H1 (cell line): ENCODE measurements at regions not wholly inside any gene's neighbourhood (a gene's known extent, or its start where the extent isn't known, plus 50 kb on each side); places are given as distances from the start of the nearest gene placed in this dataset.
A peak's percentile ranks its signal among the peaks of the same experiment; 100 is the strongest.

ENCODE experiments used
- CTCF ChIA-PET: fragments of 300-600 bp; sonication (Branson Sonifier 250); formaldehyde crosslinking; loops from one replicate; lab custom pipeline; 2021; ENCODE audit not compliant: partially characterized antibody; lab: Charles Lee
- POLR2A ChIA-PET: fragments of 300-600 bp; sonication (Branson Sonifier 250); formaldehyde crosslinking; loops from one replicate; lab custom pipeline; 2021; ENCODE audit warnings: inconsistent platforms; ENCODE audit not compliant: partially characterized antibody; lab: Charles Lee
- DNase-seq, 2 experiments: peaks; one replicate each; pipeline versions ENCODE4 v3.0.0 to v3.0.0-alpha.2; 2010 to 2022; ENCODE audit warnings: low spot score in 2 of 2, low read depth in 1 of 2, mixed read lengths in 1 of 2
- FAIRE-seq: peaks from 2 replicates; lab custom pipeline; 2011; peaks lifted over from hg19 to GRCh38; lab: Jason Lieb, UNC
- H2AFZ ChIP-seq: 2 replicates; pipeline ENCODE4 v1.8.1; 2012; ENCODE audit warnings: low read length, inconsistent platforms
- H2AK5ac ChIP-seq: 2 replicates; pipeline ENCODE4 v1.6.1; 2013; ENCODE audit warnings: low read depth, low read length
- H2BK120ac ChIP-seq: replicated peaks from 2 replicates; pipeline ENCODE3; 2013; ENCODE audit warnings: low read depth, low read length, inconsistent platforms
- H2BK12ac ChIP-seq: 2 replicates; pipeline ENCODE4 v1.6.1; 2013; ENCODE audit warnings: low read depth, low read length
- H2BK15ac ChIP-seq: 2 replicates; pipeline ENCODE4 v1.6.1; 2013; ENCODE audit warnings: low read length
- H2BK20ac ChIP-seq: 2 replicates; pipeline ENCODE4 v1.6.1; 2013; ENCODE audit warnings: low read length
- H2BK5ac ChIP-seq: 2 replicates; pipeline ENCODE4 v1.6.1; 2013; ENCODE audit warnings: low read depth, low read length
- H3K14ac ChIP-seq: 2 replicates; pipeline ENCODE4 v1.6.1; 2013; ENCODE audit warnings: inconsistent platforms; ENCODE audit not compliant: insufficient read length
- H3K18ac ChIP-seq: 2 replicates; pipeline ENCODE4 v1.6.1; 2013; ENCODE audit warnings: low read length; ENCODE audit errors: extremely low read depth
- H3K23ac ChIP-seq: 2 replicates; pipeline ENCODE4 v1.6.1; 2013; ENCODE audit warnings: inconsistent platforms; ENCODE audit not compliant: insufficient read length
- H3K23me2 ChIP-seq: 2 replicates; pipeline ENCODE4 v1.6.1; 2013; ENCODE audit warnings: low read depth, low read length
- H3K27ac ChIP-seq: 2 replicates; pipeline ENCODE4 v1.6.1; 2011; ENCODE audit warnings: low read depth, low read length, inconsistent platforms
- H3K27me3 ChIP-seq, 4 experiments: replicated peaks in 1 of 4; 1 replicate in 1 of 4; 2 replicates in 3 of 4; pipeline versions ENCODE4 v1.6.1 to v1.8.1; 2011 to 2013; ENCODE audit warnings: low read length in 3 of 4, mild to moderate bottlenecking in 3 of 4, inconsistent platforms in 2 of 4, mixed read lengths in 2 of 4, moderate library complexity in 1 of 4; ENCODE audit not compliant: control insufficient read depth in 3 of 4, insufficient read depth in 3 of 4; ENCODE audit errors: extremely low read depth in 1 of 4
- H3K36me3 ChIP-seq, 4 experiments: 2 replicates each; pipeline versions ENCODE4 v1.6.1 to v1.8.1; 2011 to 2013; ENCODE audit warnings: mild to moderate bottlenecking in 4 of 4, low read length in 3 of 4, moderate library complexity in 2 of 4, control low read depth in 1 of 4, inconsistent platforms in 1 of 4; ENCODE audit not compliant: insufficient read depth in 4 of 4, control insufficient read depth in 2 of 4
- H3K4ac ChIP-seq: replicated peaks from 2 replicates; pipeline ENCODE3; 2013; ENCODE audit warnings: low read length, low read depth, mixed read lengths, inconsistent platforms; ENCODE audit not compliant: insufficient read length
- H3K4me1 ChIP-seq, 4 experiments: replicated peaks in 1 of 4; 1 replicate in 1 of 4; 2 replicates in 3 of 4; pipeline versions ENCODE4 v1.6.1 to v1.8.1; 2011 to 2013; ENCODE audit warnings: low read length in 3 of 4, inconsistent platforms in 2 of 4, mixed read lengths in 1 of 4; ENCODE audit not compliant: insufficient read depth in 4 of 4, control insufficient read depth in 3 of 4
- H3K4me2 ChIP-seq, 2 experiments: 2 replicates each; pipeline versions ENCODE4 v1.6.1 to v1.8.1; 2011 to 2013; ENCODE audit warnings: low read depth in 2 of 2, low read length in 2 of 2, control low read depth in 1 of 2, inconsistent platforms in 1 of 2, mild to moderate bottlenecking in 1 of 2; ENCODE audit not compliant: insufficient read depth in 1 of 2
- H3K4me3 ChIP-seq, 4 experiments: fragments of 200-600, 300-600 bp in 1 of 4; sonication (generic), shearing (Covaris generic), sonication (Bioruptor Twin) in 1 of 4; 2 replicates each; pipeline versions ENCODE4 v1.5.1 to v1.8.1; 2011 to 2016; ENCODE audit warnings: low read length in 4 of 4, low read depth in 3 of 4, control low read depth in 2 of 4, inconsistent platforms in 2 of 4, mild to moderate bottlenecking in 2 of 4, mixed read lengths in 1 of 4, moderate library complexity in 1 of 4; ENCODE audit not compliant: insufficient read depth in 2 of 4; ENCODE audit errors: extremely low read depth in 1 of 4
- H3K56ac ChIP-seq: replicated peaks from 2 replicates; pipeline ENCODE3; 2013; ENCODE audit warnings: low read depth, mild to moderate bottlenecking, mixed read lengths, low read length, inconsistent platforms; ENCODE audit not compliant: insufficient read length
- H3K79me1 ChIP-seq: 2 replicates; pipeline ENCODE4 v1.6.1; 2013; ENCODE audit warnings: low read depth, low read length, control low read depth
- H3K79me2 ChIP-seq, 2 experiments: 2 replicates each; pipeline versions ENCODE4 v1.6.1 to v1.8.1; 2012 to 2013; ENCODE audit warnings: low read length in 2 of 2, mild to moderate bottlenecking in 2 of 2, inconsistent platforms in 1 of 2; ENCODE audit not compliant: insufficient read depth in 2 of 2, control insufficient read depth in 1 of 2
- H3K9ac ChIP-seq, 4 experiments: replicated peaks in 1 of 4; 1 replicate in 1 of 4; 2 replicates in 3 of 4; pipeline versions ENCODE4 v1.6.1 to v1.8.1; 2011 to 2013; ENCODE audit warnings: low read depth in 3 of 4, low read length in 3 of 4, control low read depth in 2 of 4, mild to moderate bottlenecking in 2 of 4, moderate library complexity in 2 of 4, inconsistent platforms in 1 of 4; ENCODE audit errors: extremely low read depth in 1 of 4
- H3K9me3 ChIP-seq, 2 experiments: 2 replicates each; pipeline versions ENCODE4 v1.6.1 to v1.8.1; 2012 to 2013; ENCODE audit warnings: mild to moderate bottlenecking in 2 of 2, moderate library complexity in 2 of 2, control low read depth in 1 of 2, inconsistent platforms in 1 of 2, low read depth in 1 of 2, low read length in 1 of 2, mixed read lengths in 1 of 2; ENCODE audit not compliant: insufficient read depth in 2 of 2
- H4K20me1 ChIP-seq, 2 experiments: replicated peaks in 1 of 2; 2 replicates each; pipeline versions ENCODE3 to v1.8.1; 2011 to 2013; ENCODE audit warnings: inconsistent platforms in 2 of 2, low read length in 2 of 2, mild to moderate bottlenecking in 1 of 2; ENCODE audit not compliant: insufficient read depth in 2 of 2, control insufficient read depth in 1 of 2
- H4K5ac ChIP-seq: 2 replicates; pipeline ENCODE4 v1.6.1; 2013; ENCODE audit warnings: low read length, low read depth, mixed read lengths, inconsistent platforms; ENCODE audit not compliant: insufficient read length
- H4K8ac ChIP-seq: 2 replicates; pipeline ENCODE4 v1.8.0; 2013; ENCODE audit warnings: mild to moderate bottlenecking, moderate library complexity, low read length, inconsistent platforms; ENCODE audit not compliant: insufficient read depth; ENCODE audit errors: extremely low read depth
- H4K91ac ChIP-seq: replicated peaks from 2 replicates; pipeline ENCODE3; 2013; ENCODE audit warnings: low read length, mixed read lengths, inconsistent platforms; ENCODE audit not compliant: insufficient read length
- KDM4A ChIP-seq: IDR thresholded peaks from one replicate; pipeline ENCODE4 v1.7.1; 2012; ENCODE audit warnings: low read depth, mild to moderate bottlenecking, moderate library complexity, low read length, inconsistent platforms; ENCODE audit not compliant: severe bottlenecking
- RNF2 ChIP-seq: fragments of 200-900, 300-1000 bp; sonication (generic); IDR thresholded peaks from 2 replicates; pipeline ENCODE4 v1.7.1; 2016; ENCODE audit warnings: borderline replicate concordance, low read depth, mild to moderate bottlenecking, antibody characterized with exemption, low read length; ENCODE audit not compliant: poor library complexity, severe bottlenecking; ENCODE audit errors: missing control alignments
- WGBS, 2 experiments: shearing (Covaris generic) in 1 of 2; methylation state at CpG; one replicate each; pipeline versions ENCODE4 v1.1.6 to v1.1.7; 2013 to 2015; ENCODE audit warnings: low lambda C conversion rate in 2 of 2, mixed read lengths in 2 of 2, inconsistent platforms in 1 of 2, low coverage in 1 of 2, missing lambda C conversion rate in 1 of 2; ENCODE audit not compliant: insufficient replicate concordance in 2 of 2, insufficient coverage in 1 of 2, insufficient read length in 1 of 2; ENCODE audit errors: extremely low coverage in 1 of 2, missing lambda C conversion rate in 1 of 2; 5-methylcytosine and 5-hydroxymethylcytosine counted together

DNA sequence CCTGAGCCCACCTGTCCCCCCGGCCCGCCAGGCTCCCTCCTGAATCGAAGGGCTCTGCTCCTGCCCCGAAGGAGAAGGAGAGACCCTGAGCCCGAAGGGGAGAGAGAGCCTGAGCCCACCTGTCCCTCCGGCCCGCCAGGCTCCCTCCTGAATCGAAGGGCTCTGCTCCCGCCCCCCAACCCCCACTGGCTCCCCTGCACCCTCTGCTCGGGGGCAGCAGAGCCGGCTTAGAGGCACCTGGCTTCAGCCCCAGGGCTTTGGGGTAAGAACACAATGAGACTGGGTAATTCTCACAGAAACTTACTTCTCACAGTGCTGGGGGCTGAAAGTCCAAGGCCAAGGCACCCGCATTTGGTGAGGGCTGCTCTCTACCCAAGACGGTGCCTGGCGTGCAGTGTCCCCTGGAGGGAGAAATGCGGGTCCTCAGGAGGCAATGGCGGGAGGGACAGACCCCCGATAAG is 53.1 kb upstream of the FBRSL1 start:
- Histone ChIP-seq H3K4ac (no peak overlapping the region), H2AK5ac (no peak overlapping the region; the same call in 1 of the 2 replicates), H3K23me2 (no peaks in the 10 kb centered on the region), H4K5ac (no peak overlapping the region), H3K56ac (no peak overlapping the region), H2BK20ac (no peak overlapping the region), H4K91ac (no peak overlapping the region), H3K4me1 (peaks cover 0 to 26% (median 11%) of the 10 kb centered on the region in 4 experiments; a peak in 5 of 7 replicates), H3K4me2 (peak overlapping the region; percentile 62 to 77), H3K79me2 (no peaks in the 10 kb centered on the region), H3K23ac (no peak overlapping the region), H3K14ac (no peak overlapping the region), H3K9me3 (peaks cover 7 to 38% of the 10 kb centered on the region in 2 experiments; a peak in 2 of 4 replicates), H3K27ac (no peak overlapping the region), H3K36me3 (no peaks in the 10 kb centered on the region; a peak in 3 of 8 replicates), H3K9ac (no peak overlapping the region), H4K8ac (no peak overlapping the region), H2BK120ac (no peak overlapping the region), H2BK12ac (no peak overlapping the region), H3K18ac (peak overlapping the region; percentile 78; the same call in 1 of the 2 replicates), H4K20me1 (peaks cover 0 to 4% of the 10 kb centered on the region in 2 experiments), H3K4me3 (peak overlapping the region; percentile 28 to 58 (median 44); a peak in 7 of 8 replicates), H3K27me3 (peaks cover 8 to 55% (median 41%) of the 10 kb centered on the region in 4 experiments; a peak in 6 of 7 replicates), H2BK15ac (no peak overlapping the region), H2BK5ac (no peak overlapping the region), H2AFZ (no peak overlapping the region), H3K79me1 (no peaks in the 10 kb centered on the region)
- FAIRE-seq (no peak), DNase-seq (no peak)
- peak; percentile 34 for TF ChIP-seq KDM4A
- no peak for TF ChIP-seq RNF2
- ChIA-PET CTCF (no interaction called here), POLR2A (no interaction called here)
- 21% methylated on average over 8 of the region's 17 CpGs; no CpG with 5 or more reads in 1 of the 2 experiments for WGBS, 2 experiments
